HFFc6 (cell line): ENCODE measurements at regions not wholly inside any gene's neighbourhood (a gene's known extent, or its start where the extent isn't known, plus 50 kb on each side); places are given as distances from the start of the nearest gene placed in this dataset.
"Not testable (repeated sequence)": the region's sequence is repeated elsewhere in the genome, so short reads cannot be mapped to it uniquely, and the experiment has no call there.

ENCODE experiments used
- DNase-seq: peaks from one replicate; pipeline ENCODE4 v3.0.0-alpha.2; 2018
- H3K27ac Mint-ChIP-seq: 2 replicates; pipeline ENCODE4 v1.8.0; 2020; ENCODE audit warnings: mild to moderate bottlenecking, mixed read lengths
- H3K27me3 Mint-ChIP-seq: 2 replicates; pipeline ENCODE4 v1.8.0; 2021; ENCODE audit warnings: mild to moderate bottlenecking, moderate library complexity, mixed read lengths; ENCODE audit not compliant: insufficient read depth
- H3K36me3 Mint-ChIP-seq: 2 replicates; pipeline ENCODE4 v1.8.0; 2021; ENCODE audit warnings: low read depth, mixed read lengths
- H3K4me1 Mint-ChIP-seq: 2 replicates; pipeline ENCODE4 v1.8.0; 2020; ENCODE audit warnings: low read depth, mixed read lengths
- H3K4me3 Mint-ChIP-seq: 2 replicates; pipeline ENCODE4 v1.8.0; 2020; ENCODE audit warnings: mild to moderate bottlenecking, moderate library complexity, mixed read lengths
- H3K9me3 Mint-ChIP-seq: 2 replicates; pipeline ENCODE4 v1.8.0; 2020; ENCODE audit warnings: mild to moderate bottlenecking, mixed read lengths
- CTCF ChIP-seq: fragments of 200-600 bp; sonication (generic); IDR thresholded peaks from 2 replicates; pipeline ENCODE4 v1.5.0; 2021; ENCODE audit warnings: antibody characterized with exemption, mild to moderate bottlenecking

GRCh38 chr9:115461280-115461679 lies 343.3 kb upstream of the TNC start:
- Mint-ChIP-seq H3K27me3 (peaks cover 14% of the 10 kb centered on the region), H3K9me3 (no peaks in the 10 kb centered on the region), H3K4me1 (no peaks in the 10 kb centered on the region), H3K27ac (no peak overlapping the region), H3K36me3 (no peaks in the 10 kb centered on the region), H3K4me3 (no peak overlapping the region)
- TF ChIP-seq CTCF: no peak
- DNase-seq: no peak

GRCh38 chr9:115462623-115463022 lies 344.7 kb upstream of the TNC start:
- H3K4me3 Mint-ChIP-seq: no peak overlapping the region
- TF ChIP-seq CTCF: no peak
- H3K9me3 Mint-ChIP-seq: no peaks in the 10 kb centered on the region
- H3K4me1 Mint-ChIP-seq: no peaks in the 10 kb centered on the region
- H3K36me3 Mint-ChIP-seq: no peaks in the 10 kb centered on the region
- no peak for DNase-seq
- H3K27ac Mint-ChIP-seq: no peak overlapping the region
- H3K27me3 Mint-ChIP-seq: peaks cover 18% of the 10 kb centered on the region

- Mint-ChIP-seq H3K9me3 (no peaks in the 10 kb centered on the region), H3K27me3 (peaks cover 23% of the 10 kb centered on the region), H3K27ac (no peak overlapping the region), H3K4me3 (no peak overlapping the region), H3K4me1 (no peaks in the 10 kb centered on the region), H3K36me3 (no peaks in the 10 kb centered on the region)
- DNase-seq: no peak
- TF ChIP-seq CTCF: no peak
These were observed 348.8 kb upstream of the TNC start for GRCh38 chr9:115466756-115467155.

- H3K4me1 Mint-ChIP-seq: no peaks in the 10 kb centered on the region
- DNase-seq: no peak
- H3K36me3 Mint-ChIP-seq: no peaks in the 10 kb centered on the region
- H3K27ac Mint-ChIP-seq: no peak overlapping the region
- H3K4me3 Mint-ChIP-seq: no peak overlapping the region
- peaks cover 21% of the 10 kb centered on the region for H3K27me3 Mint-ChIP-seq
- no peak for TF ChIP-seq CTCF
- H3K9me3 Mint-ChIP-seq: no peaks in the 10 kb centered on the region
These were observed 351.9 kb upstream of the TNC start for GRCh38 chr9:115469841-115470240.

GRCh38 chr9:115473032-115473431 lies 355.1 kb upstream of the TNC start:
- not testable (repeated sequence) for H3K27ac Mint-ChIP-seq, H3K9me3 Mint-ChIP-seq, DNase-seq, H3K4me3 Mint-ChIP-seq, H3K4me1 Mint-ChIP-seq, H3K36me3 Mint-ChIP-seq
- peaks cover 17% of the 10 kb centered on the region for H3K27me3 Mint-ChIP-seq

- Mint-ChIP-seq H3K27ac (no peak overlapping the region), H3K4me1 (no peaks in the 10 kb centered on the region), H3K36me3 (no peaks in the 10 kb centered on the region), H3K27me3 (no peaks in the 10 kb centered on the region), H3K4me3 (no peak overlapping the region), H3K9me3 (no peaks in the 10 kb centered on the region)
- no peak for TF ChIP-seq CTCF
- no peak for DNase-seq
These were observed 363.8 kb upstream of the TNC start for GRCh38 chr9:115481769-115482168.
